GM12873 (cell line): ENCODE measurements at regions not wholly inside any gene's neighbourhood (a gene's known extent, or its start where the extent isn't known, plus 50 kb on each side); places are given as distances from the start of the nearest gene placed in this dataset.

Source experiments
- TF ChIP-seq, protein P1 (sequence below): IDR thresholded peaks from 2 replicates; pipeline ENCODE4 v1.5.1; 2012; ENCODE audit warnings: low read depth, mild to moderate bottlenecking, moderate library complexity, low read length, control low read depth; ENCODE audit not compliant: insufficient read depth; ENCODE audit errors: missing control alignments

DNA sequence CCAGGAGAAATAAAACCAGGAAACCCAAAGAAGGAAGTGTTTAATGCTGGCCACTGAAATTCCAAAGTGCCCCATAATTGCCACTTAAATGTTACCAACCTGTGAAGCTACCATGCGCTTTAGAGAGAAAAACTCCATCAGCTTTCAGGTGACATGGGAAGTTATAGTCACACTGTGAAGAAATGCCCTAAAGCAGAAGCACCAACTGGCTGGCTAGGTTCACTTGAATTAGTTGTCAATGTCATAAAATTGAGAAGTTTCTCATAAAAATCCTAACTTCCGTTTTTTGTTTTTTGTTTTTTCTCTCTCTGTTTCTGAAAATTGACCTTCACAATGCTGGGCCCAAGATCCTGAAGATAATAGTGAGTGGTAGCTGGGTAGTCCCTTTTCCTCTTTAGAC lies 167.9 kb upstream of the CTNNB1 start:
- TF ChIP-seq, protein P1, sequence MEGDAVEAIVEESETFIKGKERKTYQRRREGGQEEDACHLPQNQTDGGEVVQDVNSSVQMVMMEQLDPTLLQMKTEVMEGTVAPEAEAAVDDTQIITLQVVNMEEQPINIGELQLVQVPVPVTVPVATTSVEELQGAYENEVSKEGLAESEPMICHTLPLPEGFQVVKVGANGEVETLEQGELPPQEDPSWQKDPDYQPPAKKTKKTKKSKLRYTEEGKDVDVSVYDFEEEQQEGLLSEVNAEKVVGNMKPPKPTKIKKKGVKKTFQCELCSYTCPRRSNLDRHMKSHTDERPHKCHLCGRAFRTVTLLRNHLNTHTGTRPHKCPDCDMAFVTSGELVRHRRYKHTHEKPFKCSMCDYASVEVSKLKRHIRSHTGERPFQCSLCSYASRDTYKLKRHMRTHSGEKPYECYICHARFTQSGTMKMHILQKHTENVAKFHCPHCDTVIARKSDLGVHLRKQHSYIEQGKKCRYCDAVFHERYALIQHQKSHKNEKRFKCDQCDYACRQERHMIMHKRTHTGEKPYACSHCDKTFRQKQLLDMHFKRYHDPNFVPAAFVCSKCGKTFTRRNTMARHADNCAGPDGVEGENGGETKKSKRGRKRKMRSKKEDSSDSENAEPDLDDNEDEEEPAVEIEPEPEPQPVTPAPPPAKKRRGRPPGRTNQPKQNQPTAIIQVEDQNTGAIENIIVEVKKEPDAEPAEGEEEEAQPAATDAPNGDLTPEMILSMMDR, result no peak

DNA sequence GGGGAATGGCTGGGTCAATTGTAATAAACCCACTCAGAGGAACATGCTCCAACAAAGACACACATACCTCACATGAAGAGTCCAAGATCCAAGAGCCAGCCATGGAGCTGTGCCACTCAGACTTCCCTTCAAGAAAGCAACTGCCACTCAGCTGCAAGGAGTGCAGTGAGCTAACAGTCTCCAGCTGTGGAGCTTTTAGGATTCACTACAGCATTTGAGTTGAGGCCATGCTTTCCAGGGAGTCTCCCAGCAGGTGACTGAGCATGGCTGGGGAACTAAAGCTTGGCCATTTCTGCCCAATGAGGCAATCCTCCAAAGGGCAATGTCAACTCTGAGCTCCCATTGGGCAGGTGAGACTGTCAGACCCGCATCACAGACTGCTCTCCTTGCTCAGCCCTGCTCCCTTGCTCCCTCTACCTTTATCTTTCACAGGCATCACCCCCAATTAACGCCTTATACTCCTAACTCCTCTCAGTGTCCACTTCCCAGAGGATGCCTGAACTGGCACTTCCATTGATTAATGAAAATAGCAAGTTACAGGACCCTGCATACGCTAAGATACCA lies 165.3 kb upstream of the CTNNB1 start:
- TF ChIP-seq, protein P1, result no peak

DNA sequence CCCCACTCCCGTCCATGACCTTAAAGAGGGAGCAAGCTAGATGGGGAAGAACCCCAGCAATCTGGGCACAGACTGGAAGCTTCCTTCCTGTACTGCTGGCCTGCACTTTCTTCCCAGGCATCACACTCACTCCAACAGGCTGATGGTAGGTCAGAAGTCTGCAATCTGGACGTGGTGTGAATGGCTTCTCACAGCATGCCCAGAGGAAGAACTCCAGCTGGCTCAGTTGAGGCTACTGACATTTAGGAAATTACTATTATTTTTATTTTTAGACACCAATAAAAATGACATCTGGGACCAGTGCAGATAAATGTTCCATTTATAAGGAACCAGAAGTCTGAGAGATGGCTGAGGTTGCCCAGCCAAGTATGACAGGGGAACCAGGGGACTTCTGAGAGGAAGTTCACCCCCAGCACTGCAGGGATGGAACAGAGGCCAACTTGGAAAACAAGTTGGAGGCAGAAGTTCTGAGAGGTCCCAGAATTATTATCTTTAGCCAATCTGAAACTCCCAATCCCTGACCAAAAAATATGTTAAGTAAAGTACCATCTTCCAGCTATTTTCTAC lies 163.8 kb upstream of the CTNNB1 start:
- TF ChIP-seq, protein P1, result no peak

DNA sequence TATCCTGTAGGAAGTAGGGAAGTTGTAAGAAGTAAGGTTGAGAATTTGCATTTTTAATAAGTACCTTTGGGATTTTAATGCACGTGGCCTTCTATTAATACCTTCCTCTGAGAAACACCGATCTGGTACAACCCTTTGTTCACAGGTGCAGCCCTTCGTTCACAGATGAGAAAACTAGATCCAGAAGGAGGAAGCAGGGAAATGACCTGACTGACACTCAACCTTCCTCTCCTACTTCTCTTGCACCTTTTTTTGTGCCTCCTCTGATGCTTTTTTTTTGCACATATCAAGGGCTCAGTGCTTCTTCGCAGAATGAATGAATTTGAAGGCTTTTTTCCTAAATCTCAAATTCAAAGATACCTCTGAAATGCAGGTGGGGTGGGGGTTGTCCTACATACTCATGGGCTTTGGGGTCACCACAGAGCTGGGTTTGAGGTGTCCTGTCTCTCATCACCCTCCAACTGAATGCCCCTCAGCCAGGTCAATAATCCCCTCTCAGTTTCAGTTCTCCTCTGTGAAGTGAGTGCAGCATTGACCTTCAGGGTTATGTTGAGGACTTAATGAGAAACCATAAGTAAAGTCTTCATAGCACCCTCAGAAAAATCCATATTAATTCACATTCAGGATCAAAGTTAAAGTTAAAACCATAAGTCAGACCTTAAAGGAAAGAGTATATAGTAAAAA lies 161.5 kb upstream of the CTNNB1 start:
- TF ChIP-seq, protein P1, result no peak

DNA sequence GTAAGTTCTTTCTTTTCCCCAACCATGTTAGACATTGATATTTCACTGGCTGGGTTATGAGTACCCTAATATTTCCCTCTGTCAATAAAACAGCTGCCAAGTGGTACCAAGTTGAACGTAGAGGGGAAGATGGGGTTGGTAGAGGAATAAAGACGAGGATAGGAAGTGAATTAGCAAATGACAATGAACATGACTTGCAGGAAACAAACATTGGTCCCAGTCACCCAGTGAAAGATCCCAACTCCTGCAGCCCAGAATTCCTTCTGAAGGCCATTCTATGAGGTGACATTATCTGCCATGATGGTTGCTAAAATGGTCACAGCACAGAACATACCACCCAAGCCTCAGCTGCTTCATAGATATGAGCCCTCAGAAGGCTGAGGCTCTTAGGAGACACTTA lies 159.0 kb upstream of the CTNNB1 start:
- TF ChIP-seq, protein P1, result no peak

DNA sequence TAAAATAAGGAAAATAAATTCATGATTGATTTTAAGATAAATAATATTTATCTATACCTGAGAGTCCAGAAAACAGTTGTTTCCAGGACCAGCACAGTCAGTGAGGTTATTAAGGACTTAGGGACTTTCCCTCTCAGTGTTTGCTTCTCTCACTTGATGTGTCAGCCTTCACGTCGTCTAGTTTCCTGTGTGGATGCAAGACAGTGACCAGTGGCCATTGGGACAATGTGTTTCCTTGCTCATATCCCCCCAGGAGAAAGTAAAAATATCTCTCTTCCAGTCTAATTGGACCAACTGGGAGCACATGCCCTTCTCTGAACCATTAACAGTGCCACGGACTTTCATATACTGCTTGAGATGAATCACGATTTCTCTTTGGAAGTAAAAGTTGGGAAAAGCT lies 157.8 kb upstream of the CTNNB1 start:
- TF ChIP-seq, protein P1, result no peak

DNA sequence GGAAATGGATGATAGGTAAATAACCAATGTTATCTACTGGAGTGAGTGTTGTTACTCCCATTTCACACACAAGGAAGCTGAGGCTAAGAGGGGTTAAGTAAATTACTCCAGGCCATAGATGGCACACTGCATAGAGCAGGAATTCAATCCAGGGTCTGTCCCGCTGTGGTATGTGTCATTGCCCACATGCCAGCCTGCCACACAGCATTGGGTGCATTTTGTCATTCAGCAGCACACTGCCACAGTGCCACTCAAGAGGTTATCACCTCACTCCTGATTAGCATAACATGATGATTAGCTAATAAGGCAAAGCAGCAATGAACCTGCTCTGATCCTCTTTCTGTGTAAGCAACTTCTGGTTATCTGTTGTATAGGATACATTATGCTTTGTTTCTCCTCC lies 157.4 kb upstream of the CTNNB1 start:
- TF ChIP-seq, protein P1, result no peak
